H9 (cell line): ENCODE measurements at regions not wholly inside any gene's neighbourhood (a gene's known extent, or its start where the extent isn't known, plus 50 kb on each side); places are given as distances from the start of the nearest gene placed in this dataset.

Experiments
- DNase-seq: peaks from one replicate; pipeline ENCODE4 v3.0.0-alpha.2; 2017
- H2AFZ ChIP-seq: one replicate; pipeline ENCODE4 v1.6.1; 2013; ENCODE audit warnings: mild to moderate bottlenecking, low read length, control low read depth, moderate library complexity
- H2AK5ac ChIP-seq: 2 replicates; pipeline ENCODE4 v1.6.1; 2013; ENCODE audit warnings: low read length, control low read depth, mixed read lengths; ENCODE audit not compliant: insufficient read length
- H2BK120ac ChIP-seq: one replicate; pipeline ENCODE4 v1.6.1; 2013; ENCODE audit warnings: low read depth, mild to moderate bottlenecking, low read length, control low read depth, inconsistent platforms; ENCODE audit not compliant: poor library complexity, severe bottlenecking
- H2BK12ac ChIP-seq: 2 replicates; pipeline ENCODE4 v1.6.1; 2013; ENCODE audit warnings: low read length, control low read depth, mixed read lengths, low read depth; ENCODE audit not compliant: insufficient read length
- H2BK15ac ChIP-seq: 2 replicates; pipeline ENCODE4 v1.6.1; 2013; ENCODE audit warnings: low read depth, low read length, control low read depth
- H2BK20ac ChIP-seq: one replicate; pipeline ENCODE4 v1.6.1; 2013; ENCODE audit warnings: low read depth, mild to moderate bottlenecking, low read length, control low read depth, inconsistent platforms; ENCODE audit not compliant: poor library complexity, severe bottlenecking
- H2BK5ac ChIP-seq: 2 replicates; pipeline ENCODE4 v1.6.1; 2013; ENCODE audit warnings: low read length, control low read depth, mixed read lengths; ENCODE audit not compliant: insufficient read length
- H3K14ac ChIP-seq: 2 replicates; pipeline ENCODE4 v1.6.1; 2013; ENCODE audit warnings: low read length, control low read depth; ENCODE audit not compliant: insufficient read depth
- H3K18ac ChIP-seq: 2 replicates; pipeline ENCODE4 v1.6.1; 2013; ENCODE audit warnings: low read depth, mild to moderate bottlenecking, mixed read lengths, low read length, control low read depth; ENCODE audit not compliant: insufficient read length
- H3K23ac ChIP-seq: 2 replicates; pipeline ENCODE4 v1.6.1; 2013; ENCODE audit warnings: low read length, control low read depth, mixed read lengths, low read depth; ENCODE audit not compliant: insufficient read length
- H3K23me2 ChIP-seq: 2 replicates; pipeline ENCODE4 v1.6.1; 2013; ENCODE audit warnings: low read depth, mild to moderate bottlenecking, mixed read lengths, low read length, control low read depth; ENCODE audit not compliant: insufficient read length, poor library complexity, severe bottlenecking
- H3K27ac ChIP-seq: 2 replicates; pipeline ENCODE4 v1.5.1; 2013; ENCODE audit warnings: low read length, control low read depth, mixed read lengths, low read depth; ENCODE audit not compliant: insufficient read length
- H3K27me3 ChIP-seq: 2 replicates; pipeline ENCODE4 v1.6.1; 2013; ENCODE audit warnings: low read length, control low read depth, inconsistent platforms; ENCODE audit not compliant: insufficient read depth
- H3K4ac ChIP-seq: 2 replicates; pipeline ENCODE4 v1.6.1; 2013; ENCODE audit warnings: low read depth, mild to moderate bottlenecking, control low read depth, inconsistent platforms, low read length, moderate library complexity
- H3K4me1 ChIP-seq: 2 replicates; pipeline ENCODE4 v1.6.1; 2013; ENCODE audit warnings: low read length, control low read depth, inconsistent platforms; ENCODE audit not compliant: insufficient read depth
- H3K4me2 ChIP-seq: 2 replicates; pipeline ENCODE4 v1.6.1; 2013; ENCODE audit warnings: low read length, control low read depth, mixed read lengths; ENCODE audit not compliant: insufficient read length, insufficient read depth
- H3K56ac ChIP-seq: 2 replicates; pipeline ENCODE4 v1.6.1; 2013; ENCODE audit warnings: low read depth, mild to moderate bottlenecking, mixed read lengths, low read length, control low read depth; ENCODE audit not compliant: insufficient read length
- H3K79me1 ChIP-seq: 2 replicates; pipeline ENCODE4 v1.6.1; 2013; ENCODE audit warnings: low read depth, mild to moderate bottlenecking, moderate library complexity, low read length, control low read depth, inconsistent platforms; ENCODE audit not compliant: insufficient read depth, poor library complexity, severe bottlenecking
- H3K79me2 ChIP-seq: 2 replicates; pipeline ENCODE4 v1.6.1; 2013; ENCODE audit warnings: low read length, control low read depth, inconsistent platforms; ENCODE audit not compliant: insufficient read depth
- H3K9ac ChIP-seq: 2 replicates; pipeline ENCODE4 v1.6.1; 2013; ENCODE audit warnings: low read length, control low read depth, mixed read lengths; ENCODE audit not compliant: insufficient read length; ENCODE audit errors: extremely low read depth
- H3K9me3 ChIP-seq: one replicate; pipeline ENCODE4 v1.6.1; 2013; ENCODE audit warnings: low read depth, low read length, inconsistent platforms; ENCODE audit not compliant: control insufficient read depth
- H3T11ph ChIP-seq: one replicate; pipeline ENCODE4 v1.6.1; 2013; ENCODE audit warnings: mild to moderate bottlenecking, low read length, control low read depth, inconsistent platforms
- H4K20me1 ChIP-seq: one replicate; pipeline ENCODE4 v1.6.1; 2013; ENCODE audit not compliant: control insufficient read depth, insufficient read length, insufficient read depth
- H4K5ac ChIP-seq: 2 replicates; pipeline ENCODE4 v1.6.1; 2013; ENCODE audit warnings: low read depth, mild to moderate bottlenecking, mixed read lengths, low read length, control low read depth; ENCODE audit not compliant: insufficient read length
- H4K8ac ChIP-seq: replicated peaks from 2 replicates; pipeline ENCODE4 v1.6.1; 2013; ENCODE audit warnings: low read length, control low read depth, mixed read lengths, low read depth; ENCODE audit not compliant: insufficient read length
- H4K91ac ChIP-seq: 2 replicates; pipeline ENCODE4 v1.6.1; 2013; ENCODE audit warnings: low read depth, mild to moderate bottlenecking, moderate library complexity, mixed read lengths, low read length, control low read depth; ENCODE audit not compliant: insufficient read length
- H3K27ac Mint-ChIP-seq, 3 experiments: 2 replicates in 2 of 3; 3 replicates in 1 of 3; pipeline ENCODE4 v1.8.0; 2020 to 2021; ENCODE audit warnings: mixed read lengths in 3 of 3, mild to moderate bottlenecking in 1 of 3, moderate library complexity in 1 of 3
- H3K27me3 Mint-ChIP-seq: 2 replicates; pipeline ENCODE4 v1.8.0; 2021; ENCODE audit warnings: low read depth, mild to moderate bottlenecking, moderate library complexity, mixed read lengths
- H3K36me3 Mint-ChIP-seq, 3 experiments: 2 replicates in 2 of 3; 3 replicates in 1 of 3; pipeline ENCODE4 v1.8.0; 2020 to 2021; ENCODE audit warnings: low read depth in 3 of 3, mixed read lengths in 3 of 3; ENCODE audit not compliant: insufficient read depth in 1 of 3
- H3K4me1 Mint-ChIP-seq, 2 experiments: 2 replicates each; pipeline ENCODE4 v1.8.0; 2020; ENCODE audit warnings: mixed read lengths in 2 of 2
- H3K4me3 Mint-ChIP-seq, 2 experiments: 2 replicates in 1 of 2; 3 replicates in 1 of 2; pipeline ENCODE4 v1.8.0; 2020 to 2021; ENCODE audit warnings: mild to moderate bottlenecking in 2 of 2, mixed read lengths in 2 of 2, moderate library complexity in 1 of 2
- H3K9me3 Mint-ChIP-seq, 2 experiments: 2 replicates in 1 of 2; 3 replicates in 1 of 2; pipeline ENCODE4 v1.8.0; 2020; ENCODE audit warnings: mild to moderate bottlenecking in 2 of 2, mixed read lengths in 2 of 2, moderate library complexity in 1 of 2
- WGBS: extraction: QIAGEN DNeasy Blood & Tissue Kit; methylation state at CpG from one replicate; pipeline ENCODE4 v1.1.7; 2013; ENCODE audit warnings: missing lambda C conversion rate, low lambda C conversion rate, mixed read lengths; ENCODE audit not compliant: insufficient read length; ENCODE audit errors: extremely low coverage; 5-methylcytosine and 5-hydroxymethylcytosine counted together
- TF ChIP-seq, protein P1 (sequence below): fragments of 200-600 bp; sonication (generic); conservative IDR thresholded peaks from 3 replicates; pipeline ENCODE4 v1.8.0; 2021; ENCODE audit warnings: antibody characterized with exemption, mild to moderate bottlenecking

DNA sequence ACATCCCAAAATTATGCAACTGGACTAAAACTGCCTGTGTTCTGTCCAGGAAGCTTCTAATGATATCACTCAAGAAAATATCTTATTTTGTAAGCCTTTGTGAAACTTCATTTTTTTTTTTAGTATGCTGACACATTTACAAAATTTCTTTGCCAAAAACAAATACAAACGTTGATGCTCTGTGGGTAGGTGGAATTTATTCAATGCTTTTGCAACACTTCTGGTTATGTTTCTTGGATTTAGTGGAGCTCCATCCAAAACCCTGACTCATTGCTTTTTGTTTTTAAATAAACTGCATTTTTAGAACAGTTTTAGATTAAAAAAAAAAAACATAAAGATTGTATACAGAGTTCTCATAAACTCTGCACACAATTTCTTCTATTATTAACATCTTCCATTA, 250.9 kb upstream of the MAOA start:
- no peak overlapping the region for H4K5ac ChIP-seq
- H2AFZ ChIP-seq = no peak overlapping the region
- H3K23ac ChIP-seq = no peak overlapping the region
- no peak overlapping the region for H2BK120ac ChIP-seq
- H3K9me3 Mint-ChIP-seq = peaks cover 18 to 56% of the 10 kb centered on the region in 2 experiments; a peak in 4 of 5 replicates
- no CpG with 5 or more reads among the region's 1 CpG for WGBS
- H4K20me1 ChIP-seq = no peaks in the 10 kb centered on the region
- no peak for DNase-seq
- H3K4me1 Mint-ChIP-seq = 0 out of 4 replicates have a peak, but pooled peaks cover 0 to 3% of the 10 kb centered on the region in 2 experiments
- no peak overlapping the region for H4K8ac ChIP-seq
- no peak overlapping the region for H3K27ac Mint-ChIP-seq
- no peaks in the 10 kb centered on the region for H3K4me1 ChIP-seq
- no peak overlapping the region for H4K91ac ChIP-seq
- no peak overlapping the region for H2BK12ac ChIP-seq
- H3K4ac ChIP-seq = no peak overlapping the region
- H3K27me3 ChIP-seq = no peaks in the 10 kb centered on the region
- H2AK5ac ChIP-seq = no peak overlapping the region
- H3K18ac ChIP-seq = no peak overlapping the region
- no peaks in the 10 kb centered on the region for H3K79me2 ChIP-seq
- H3K14ac ChIP-seq = no peak overlapping the region
- TF ChIP-seq, protein P1, sequence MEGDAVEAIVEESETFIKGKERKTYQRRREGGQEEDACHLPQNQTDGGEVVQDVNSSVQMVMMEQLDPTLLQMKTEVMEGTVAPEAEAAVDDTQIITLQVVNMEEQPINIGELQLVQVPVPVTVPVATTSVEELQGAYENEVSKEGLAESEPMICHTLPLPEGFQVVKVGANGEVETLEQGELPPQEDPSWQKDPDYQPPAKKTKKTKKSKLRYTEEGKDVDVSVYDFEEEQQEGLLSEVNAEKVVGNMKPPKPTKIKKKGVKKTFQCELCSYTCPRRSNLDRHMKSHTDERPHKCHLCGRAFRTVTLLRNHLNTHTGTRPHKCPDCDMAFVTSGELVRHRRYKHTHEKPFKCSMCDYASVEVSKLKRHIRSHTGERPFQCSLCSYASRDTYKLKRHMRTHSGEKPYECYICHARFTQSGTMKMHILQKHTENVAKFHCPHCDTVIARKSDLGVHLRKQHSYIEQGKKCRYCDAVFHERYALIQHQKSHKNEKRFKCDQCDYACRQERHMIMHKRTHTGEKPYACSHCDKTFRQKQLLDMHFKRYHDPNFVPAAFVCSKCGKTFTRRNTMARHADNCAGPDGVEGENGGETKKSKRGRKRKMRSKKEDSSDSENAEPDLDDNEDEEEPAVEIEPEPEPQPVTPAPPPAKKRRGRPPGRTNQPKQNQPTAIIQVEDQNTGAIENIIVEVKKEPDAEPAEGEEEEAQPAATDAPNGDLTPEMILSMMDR = no peak
- no peaks in the 10 kb centered on the region for H3K23me2 ChIP-seq
- H2BK15ac ChIP-seq = no peak overlapping the region
- H3K4me3 Mint-ChIP-seq = no peak overlapping the region
- no peaks in the 10 kb centered on the region; the same call in 1 of the 2 replicates for H3K27me3 Mint-ChIP-seq
- no peak overlapping the region for H3K27ac ChIP-seq
- H3K9ac ChIP-seq = no peak overlapping the region
- no peaks in the 10 kb centered on the region for H3K9me3 ChIP-seq
- H3K79me1 ChIP-seq = no peaks in the 10 kb centered on the region
- peaks cover 0 to 18% (median 7%) of the 10 kb centered on the region in 3 experiments; a peak in 6 of 7 replicates for H3K36me3 Mint-ChIP-seq
- no peak overlapping the region for H3T11ph ChIP-seq
- H2BK5ac ChIP-seq = no peak overlapping the region
- no peak overlapping the region for H3K4me2 ChIP-seq
- H3K56ac ChIP-seq = no peak overlapping the region
- H2BK20ac ChIP-seq = no peak overlapping the region
